ENCODE measurements at regions not wholly inside any gene's neighbourhood (a gene's known extent, or its start where the extent isn't known, plus 50 kb on each side); places are given as distances from the start of the nearest gene placed in this dataset.

DNA sequence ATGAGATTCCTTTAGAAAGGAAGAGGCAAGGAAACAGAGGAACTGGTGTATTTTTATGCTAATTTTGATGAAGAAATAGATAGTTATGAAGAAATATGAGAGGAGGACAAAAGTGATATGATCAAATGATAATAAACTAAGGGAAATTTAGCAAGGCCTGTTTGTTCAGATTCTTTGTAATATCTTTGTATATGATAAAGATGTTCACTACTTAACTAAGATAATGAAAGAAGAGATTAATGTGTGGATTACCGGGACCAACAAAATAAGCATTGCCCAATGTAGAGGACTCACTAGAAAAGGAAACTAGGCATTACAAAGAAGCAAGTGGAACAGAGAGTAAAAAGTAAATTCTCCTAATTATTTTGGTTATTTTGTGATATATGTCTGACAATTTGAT lies 99.0 kb upstream of the FIGN start:
- H3K27ac ChIP-seq: no peak overlapping the region
- no peaks in the 10 kb centered on the region for H3K36me3 ChIP-seq
- no peaks in the 10 kb centered on the region for H3K9me3 ChIP-seq (ENCODE audit: severe bottlenecking)
- DNase-seq: no peak
- H3K27me3 ChIP-seq (ENCODE audit: insufficient read depth, low read depth, severe bottlenecking): no peaks in the 10 kb centered on the region
- TF ChIP-seq, protein P1, sequence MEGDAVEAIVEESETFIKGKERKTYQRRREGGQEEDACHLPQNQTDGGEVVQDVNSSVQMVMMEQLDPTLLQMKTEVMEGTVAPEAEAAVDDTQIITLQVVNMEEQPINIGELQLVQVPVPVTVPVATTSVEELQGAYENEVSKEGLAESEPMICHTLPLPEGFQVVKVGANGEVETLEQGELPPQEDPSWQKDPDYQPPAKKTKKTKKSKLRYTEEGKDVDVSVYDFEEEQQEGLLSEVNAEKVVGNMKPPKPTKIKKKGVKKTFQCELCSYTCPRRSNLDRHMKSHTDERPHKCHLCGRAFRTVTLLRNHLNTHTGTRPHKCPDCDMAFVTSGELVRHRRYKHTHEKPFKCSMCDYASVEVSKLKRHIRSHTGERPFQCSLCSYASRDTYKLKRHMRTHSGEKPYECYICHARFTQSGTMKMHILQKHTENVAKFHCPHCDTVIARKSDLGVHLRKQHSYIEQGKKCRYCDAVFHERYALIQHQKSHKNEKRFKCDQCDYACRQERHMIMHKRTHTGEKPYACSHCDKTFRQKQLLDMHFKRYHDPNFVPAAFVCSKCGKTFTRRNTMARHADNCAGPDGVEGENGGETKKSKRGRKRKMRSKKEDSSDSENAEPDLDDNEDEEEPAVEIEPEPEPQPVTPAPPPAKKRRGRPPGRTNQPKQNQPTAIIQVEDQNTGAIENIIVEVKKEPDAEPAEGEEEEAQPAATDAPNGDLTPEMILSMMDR (IDR thresholded peaks at IDR 0.05; ENCODE audit: low read depth, low read length): no peak
- H3K4me3 ChIP-seq (ENCODE audit: low read depth, low read length): no peak overlapping the region

DNA sequence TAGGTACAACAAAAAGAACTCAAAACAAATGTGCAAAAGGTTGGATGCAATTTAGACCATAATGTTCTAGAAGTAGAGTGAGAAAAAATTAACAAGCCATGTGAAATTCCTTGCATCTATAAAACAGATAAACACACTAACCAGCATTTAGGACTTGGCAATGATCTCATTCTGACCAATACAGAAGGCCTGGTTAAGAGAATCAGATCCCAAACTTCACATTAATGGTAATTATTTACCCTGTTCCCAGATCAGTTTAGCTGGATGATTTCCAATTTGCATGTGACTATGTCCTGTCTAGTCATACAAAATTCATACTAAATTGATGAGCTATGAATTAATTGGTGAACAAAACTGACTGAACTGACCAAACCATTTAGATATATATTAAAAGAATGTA lies 98.4 kb upstream of the FIGN start:
- DNase-seq: no peak
- Histone ChIP-seq H3K27me3 (ENCODE audit: insufficient read depth, low read depth, severe bottlenecking) (no peaks in the 10 kb centered on the region), H3K9me3 (ENCODE audit: severe bottlenecking) (no peaks in the 10 kb centered on the region), H3K27ac (no peak overlapping the region), H3K4me3 (ENCODE audit: low read depth, low read length) (no peak overlapping the region), H3K36me3 (no peaks in the 10 kb centered on the region)
- TF ChIP-seq, protein P1 (IDR thresholded peaks at IDR 0.05; ENCODE audit: low read depth, low read length): no peak

DNA sequence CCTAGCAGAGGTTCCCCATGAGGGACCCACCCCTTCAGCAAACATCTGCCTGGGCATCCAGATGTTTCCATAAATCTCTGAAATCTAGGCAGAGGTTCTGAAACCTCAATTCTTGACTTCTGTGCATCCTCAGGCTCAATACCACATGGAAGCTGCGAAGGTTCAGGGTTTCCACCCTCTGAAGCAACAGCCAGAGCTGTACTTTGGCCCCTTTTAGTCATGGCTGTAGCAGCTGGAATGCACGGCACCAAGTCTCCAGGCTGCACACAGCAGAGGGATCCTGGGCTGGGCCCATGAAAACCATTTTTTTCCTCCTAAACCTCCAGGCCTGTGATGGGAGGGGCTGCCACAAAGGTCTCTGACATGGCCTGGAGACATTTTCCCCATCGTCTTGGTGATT lies 93.0 kb upstream of the FIGN start:
- H3K4me3 ChIP-seq (ENCODE audit: low read depth, low read length): no peak overlapping the region
- no peaks in the 10 kb centered on the region for H3K27me3 ChIP-seq (ENCODE audit: insufficient read depth, low read depth, severe bottlenecking)
- H3K27ac ChIP-seq: no peak overlapping the region
- no peak for DNase-seq
- H3K9me3 ChIP-seq (ENCODE audit: severe bottlenecking): no peaks in the 10 kb centered on the region
- H3K36me3 ChIP-seq: no peaks in the 10 kb centered on the region
- TF ChIP-seq, protein P1 (IDR thresholded peaks at IDR 0.05; ENCODE audit: low read depth, low read length): no peak

DNA sequence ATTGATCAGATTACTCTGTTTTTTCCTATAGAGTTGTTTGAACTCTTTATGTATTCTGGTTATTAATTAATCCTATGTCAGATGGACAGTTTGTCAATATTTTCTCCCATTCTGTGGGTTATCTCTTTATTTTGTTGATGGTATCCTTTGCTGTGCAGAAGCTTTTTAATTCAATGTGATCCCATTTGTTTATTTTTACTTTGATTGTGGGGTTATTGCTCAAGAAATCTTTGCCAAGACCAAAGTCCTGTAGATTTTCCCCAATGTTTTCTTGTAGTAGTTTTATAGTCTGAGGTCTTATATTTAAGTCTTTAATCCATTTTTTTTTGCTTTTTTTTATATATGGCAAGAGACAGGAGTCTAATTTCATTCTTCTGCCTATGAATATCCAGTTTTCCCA lies 86.2 kb upstream of the FIGN start:
- TF ChIP-seq, protein P1 (IDR thresholded peaks at IDR 0.05; ENCODE audit: low read depth, low read length): no peak
- no peak for DNase-seq
- no peak overlapping the region for H3K27ac ChIP-seq
- H3K9me3 ChIP-seq (ENCODE audit: severe bottlenecking): no peaks in the 10 kb centered on the region
- no peak overlapping the region for H3K4me3 ChIP-seq (ENCODE audit: low read depth, low read length)
- no peaks in the 10 kb centered on the region for H3K36me3 ChIP-seq
- no peaks in the 10 kb centered on the region for H3K27me3 ChIP-seq (ENCODE audit: insufficient read depth, low read depth, severe bottlenecking)

DNA sequence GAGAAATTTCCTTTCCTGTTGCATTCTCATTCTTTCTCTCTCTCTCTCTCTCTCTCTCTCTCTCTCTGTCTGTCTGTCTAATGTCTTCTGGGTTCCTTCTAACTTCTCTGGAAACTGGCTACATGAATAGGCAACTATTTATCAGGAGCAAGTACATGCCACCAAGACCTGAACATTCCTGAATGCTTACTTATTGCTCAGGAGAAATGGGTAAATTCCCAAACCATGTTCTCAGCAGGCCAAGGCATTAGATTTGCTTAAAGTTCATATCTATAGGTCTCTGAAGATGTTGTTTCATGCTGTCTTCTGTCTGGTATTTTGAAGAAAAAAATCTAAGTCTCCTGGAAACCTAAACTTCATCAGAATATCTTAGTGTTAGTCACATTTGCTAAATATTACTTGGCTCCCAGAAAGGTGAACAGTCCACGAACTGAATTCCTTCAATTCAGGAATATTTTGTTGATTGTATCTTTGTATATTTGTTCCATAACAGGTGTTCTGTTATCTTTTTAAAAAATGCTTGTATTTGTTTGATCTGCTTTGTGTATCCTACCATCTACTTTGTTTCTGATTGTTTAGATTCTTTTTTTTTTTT lies 77.2 kb upstream of the FIGN start:
- no peak overlapping the region for H3K4me3 ChIP-seq (ENCODE audit: low read depth, low read length)
- no peaks in the 10 kb centered on the region for H3K27me3 ChIP-seq (ENCODE audit: insufficient read depth, low read depth, severe bottlenecking)
- no peak for DNase-seq
- no peak overlapping the region for H3K27ac ChIP-seq
- no peaks in the 10 kb centered on the region for H3K36me3 ChIP-seq
- no peaks in the 10 kb centered on the region for H3K9me3 ChIP-seq (ENCODE audit: severe bottlenecking)
- TF ChIP-seq, protein P1 (IDR thresholded peaks at IDR 0.05; ENCODE audit: low read depth, low read length): no peak

DNA sequence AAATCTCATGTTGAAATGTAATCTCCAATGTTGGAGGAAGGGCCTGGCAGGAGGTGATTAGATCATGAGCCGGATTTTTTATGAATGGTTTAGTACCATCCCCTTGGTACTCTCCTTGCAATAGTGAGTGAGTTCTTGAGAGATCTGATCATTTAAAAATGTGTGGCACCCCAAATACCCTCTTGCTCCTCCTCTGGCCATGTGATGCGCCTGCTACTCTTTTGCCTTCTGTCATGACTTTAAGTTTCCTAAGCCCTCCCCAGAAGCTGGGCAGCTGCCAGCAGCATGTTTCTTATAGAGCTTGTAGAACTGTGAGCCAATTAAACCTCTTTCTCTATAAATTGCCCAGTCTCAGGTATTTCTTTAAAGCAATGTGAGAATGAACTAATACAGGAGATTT lies 72.6 kb upstream of the FIGN start:
- no peaks in the 10 kb centered on the region for H3K36me3 ChIP-seq
- TF ChIP-seq, protein P1 (IDR thresholded peaks at IDR 0.05; ENCODE audit: low read depth, low read length): no peak
- no peaks in the 10 kb centered on the region for H3K9me3 ChIP-seq (ENCODE audit: severe bottlenecking)
- no peak overlapping the region for H3K27ac ChIP-seq
- no peak overlapping the region for H3K4me3 ChIP-seq (ENCODE audit: low read depth, low read length)
- no peak for DNase-seq
- H3K27me3 ChIP-seq (ENCODE audit: insufficient read depth, low read depth, severe bottlenecking): no peaks in the 10 kb centered on the region

Data from WERI-Rb-1 (cell line).